Activated naive CD8-positive, alpha-beta T cell treated with anti-CD3 and anti-CD28 coated beads, Interleukin-2, amount 10 ng/mL, durations not matched to agents 7 days and 5 days (primary cell): ENCODE measurements at regions not wholly inside any gene's neighbourhood (a gene's known extent, or its start where the extent isn't known, plus 50 kb on each side); places are given as distances from the start of the nearest gene placed in this dataset.

Source experiments
- ATAC-seq: fragments of 150-1000 bp; cut with Tn5 transposase; one replicate; pipeline ENCODE4 v1.10.0; 2021; ENCODE audit warnings: low read depth, moderate library complexity
- POLR2A ChIA-PET: fragments of 350-600 bp; sonication (Branson Sonifier 250); formaldehyde crosslinking; loops from one replicate; lab custom pipeline; 2021; ENCODE audit warnings: antibody characterized with exemption; lab: Charles Lee
- DNase-seq: peaks from one replicate; pipeline ENCODE4 v3.0.0; 2021
- H3K27ac Mint-ChIP-seq: one replicate; pipeline ENCODE4 v1.8.0; 2022; ENCODE audit warnings: mild to moderate bottlenecking, mixed read lengths
- H3K27me3 Mint-ChIP-seq: one replicate; pipeline ENCODE4 v1.8.0; 2022; ENCODE audit warnings: mild to moderate bottlenecking, moderate library complexity, mixed read lengths
- H3K36me3 Mint-ChIP-seq: one replicate; pipeline ENCODE4 v1.8.0; 2021; ENCODE audit warnings: mild to moderate bottlenecking, mixed read lengths
- H3K4me1 Mint-ChIP-seq: one replicate; pipeline ENCODE4 v1.8.0; 2021; ENCODE audit warnings: mixed read lengths
- H3K4me3 Mint-ChIP-seq: one replicate; pipeline ENCODE4 v1.8.0; 2022; ENCODE audit warnings: mild to moderate bottlenecking, moderate library complexity, mixed read lengths
- H3K9me3 Mint-ChIP-seq: one replicate; pipeline ENCODE4 v1.8.0; 2021; ENCODE audit warnings: mixed read lengths

DNA sequence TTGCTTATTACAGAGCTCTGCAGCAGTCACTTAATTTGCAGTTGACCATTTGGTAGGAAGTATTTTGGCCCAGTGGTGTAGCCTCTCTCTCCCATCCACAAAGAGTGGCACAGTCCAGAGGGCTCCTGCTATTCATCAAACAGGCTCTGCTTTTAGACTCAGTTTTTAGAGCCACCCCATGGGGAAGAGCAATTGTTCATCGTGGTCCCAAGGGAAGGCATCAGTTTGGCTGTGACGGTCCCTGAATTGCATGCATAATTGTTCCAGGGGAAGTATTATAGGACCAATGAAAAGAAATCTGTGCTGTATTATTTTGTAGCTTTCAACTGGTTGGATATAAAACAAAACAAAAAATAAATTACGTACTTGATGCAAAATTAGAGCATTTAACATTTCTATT lies 799.0 kb downstream of the DACH1 start:
- no peak for ATAC-seq
- H3K36me3 Mint-ChIP-seq, result no peaks in the 10 kb centered on the region
- no peak overlapping the region for H3K27ac Mint-ChIP-seq
- H3K27me3 Mint-ChIP-seq, result no peaks in the 10 kb centered on the region
- DNase-seq, result no peak
- POLR2A ChIA-PET, result no interaction called here
- H3K4me3 Mint-ChIP-seq, result no peak overlapping the region
- peaks cover 3% of the 10 kb centered on the region for H3K9me3 Mint-ChIP-seq
- H3K4me1 Mint-ChIP-seq, result no peaks in the 10 kb centered on the region

GRCh38 chr13:71067165-71067815 lies 799.7 kb downstream of the DACH1 start:
- Mint-ChIP-seq H3K36me3 (no peaks in the 10 kb centered on the region), H3K9me3 (peaks cover 6% of the 10 kb centered on the region), H3K4me1 (no peaks in the 10 kb centered on the region), H3K27ac (no peak overlapping the region), H3K27me3 (no peaks in the 10 kb centered on the region), H3K4me3 (no peak overlapping the region)
- ATAC-seq, result no peak
- POLR2A ChIA-PET, result no interaction called here
- DNase-seq, result no peak

DNA sequence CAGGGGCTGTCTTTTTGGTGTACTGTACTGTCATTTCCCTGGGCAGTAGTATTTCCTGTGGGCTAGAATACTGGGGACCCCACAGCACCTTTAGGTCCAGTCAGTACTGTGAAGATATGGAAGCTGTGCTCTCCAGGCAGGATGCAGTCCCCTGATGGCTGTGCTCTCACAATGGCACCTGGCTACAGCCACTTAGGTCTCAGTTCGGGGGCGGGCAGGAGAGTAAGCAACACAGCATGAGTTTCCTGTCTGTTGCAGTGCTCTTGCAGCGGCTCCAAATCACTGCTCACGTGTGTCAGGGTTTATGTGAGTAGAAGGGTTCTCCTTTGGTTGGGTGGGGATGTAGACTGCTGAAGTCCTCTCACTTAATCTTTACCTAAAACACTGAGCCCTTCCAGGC lies 810.4 kb downstream of the DACH1 start:
- ATAC-seq, result no peak

GRCh38 chr13:71055644-71056043 lies 811.4 kb downstream of the DACH1 start:
- no peak for ATAC-seq
- POLR2A ChIA-PET, result no interaction called here
- Mint-ChIP-seq H3K4me3 (no peak overlapping the region), H3K4me1 (no peaks in the 10 kb centered on the region), H3K27ac (no peak overlapping the region), H3K36me3 (no peaks in the 10 kb centered on the region), H3K9me3 (peaks cover 6% of the 10 kb centered on the region), H3K27me3 (no peaks in the 10 kb centered on the region)
- no peak for DNase-seq

More for the DNA sequence above, 810.4 kb downstream of the DACH1 start:
- Mint-ChIP-seq H3K27ac (no peak overlapping the region), H3K4me3 (no peak overlapping the region), H3K4me1 (no peaks in the 10 kb centered on the region), H3K27me3 (no peaks in the 10 kb centered on the region), H3K36me3 (no peaks in the 10 kb centered on the region), H3K9me3 (peaks cover 6% of the 10 kb centered on the region)
- POLR2A ChIA-PET, result no interaction called here
- DNase-seq, result no peak

- DNase-seq (no peak), ATAC-seq (no peak)
- Mint-ChIP-seq H3K27ac (no peak overlapping the region), H3K36me3 (no peaks in the 10 kb centered on the region), H3K4me1 (no peaks in the 10 kb centered on the region), H3K9me3 (peaks cover 6% of the 10 kb centered on the region), H3K4me3 (no peak overlapping the region), H3K27me3 (no peaks in the 10 kb centered on the region)
- POLR2A ChIA-PET, result no interaction called here
These were observed 812.0 kb downstream of the DACH1 start for GRCh38 chr13:71055047-71055446.

DNA sequence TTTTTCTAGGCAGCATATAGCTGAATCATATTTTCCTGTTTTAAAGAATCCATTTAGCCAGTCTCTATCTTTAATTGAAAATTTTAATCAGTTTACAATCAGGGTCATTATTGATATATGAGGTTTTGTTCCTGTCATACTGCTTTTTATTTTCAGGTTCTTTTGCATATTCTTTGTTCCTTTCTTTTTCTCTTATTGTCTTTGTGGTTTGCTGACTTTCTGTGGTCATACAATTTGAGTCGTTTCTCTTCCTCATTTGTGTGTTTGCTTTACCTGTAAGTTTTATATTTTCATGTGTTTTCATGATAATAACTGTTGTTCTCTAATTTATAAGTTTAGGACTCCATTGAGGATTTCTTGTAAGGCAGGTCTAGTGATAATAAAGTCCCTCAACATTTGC lies 812.6 kb downstream of the DACH1 start:
- Mint-ChIP-seq H3K4me3 (no peak overlapping the region), H3K36me3 (no peaks in the 10 kb centered on the region), H3K27ac (no peak overlapping the region), H3K4me1 (no peaks in the 10 kb centered on the region), H3K27me3 (no peaks in the 10 kb centered on the region), H3K9me3 (peaks cover 6% of the 10 kb centered on the region)
- no peak for ATAC-seq
- no peak for DNase-seq
- POLR2A ChIA-PET, result no interaction called here

- H3K27me3 Mint-ChIP-seq, result no peaks in the 10 kb centered on the region
- POLR2A ChIA-PET, result no interaction called here
These were observed 815.4 kb downstream of the DACH1 start for GRCh38 chr13:71051573-71051972.

DNA sequence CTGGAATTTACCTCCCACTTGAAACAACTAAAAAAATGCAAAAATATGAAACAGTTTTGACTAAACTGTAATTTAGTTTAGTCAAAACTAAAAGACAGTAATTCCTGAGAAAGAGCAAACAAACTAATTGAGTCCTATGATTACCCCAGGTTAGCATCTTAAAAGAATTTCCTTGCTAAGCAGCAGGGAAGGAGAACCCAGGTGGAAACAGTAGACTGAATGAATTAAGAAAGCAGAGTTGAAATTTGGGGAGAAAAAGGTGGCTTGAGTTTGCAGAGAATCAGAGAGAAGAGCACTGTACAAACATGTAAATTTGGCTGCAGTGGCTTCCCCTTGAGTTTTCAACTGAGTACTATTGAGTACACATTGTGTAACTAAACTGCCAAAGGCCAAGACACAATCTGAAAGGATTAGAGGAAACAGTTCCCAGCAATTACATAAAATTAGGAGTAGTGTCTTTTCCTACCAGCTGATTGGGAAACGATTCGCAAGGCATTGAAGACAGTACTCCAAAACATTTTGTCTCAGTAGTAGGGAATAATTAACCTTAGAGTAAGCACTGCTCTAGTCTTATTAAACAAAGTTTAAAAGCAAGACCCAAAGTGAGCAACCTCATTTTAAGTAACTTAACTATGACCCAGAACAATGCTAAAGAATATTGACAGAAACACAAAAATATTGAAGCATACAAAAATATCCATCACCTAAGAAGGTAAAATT lies 820.5 kb downstream of the DACH1 start:
- H3K9me3 Mint-ChIP-seq, result no peaks in the 10 kb centered on the region
- ATAC-seq, result no peak

More at GRCh38 chr13:71051573-71051972, 815.4 kb downstream of the DACH1 start:
- no peak for ATAC-seq
- DNase-seq, result no peak
- peaks cover 6% of the 10 kb centered on the region for H3K9me3 Mint-ChIP-seq
- no peaks in the 10 kb centered on the region for H3K36me3 Mint-ChIP-seq
- H3K4me1 Mint-ChIP-seq, result no peaks in the 10 kb centered on the region
- no peak overlapping the region for H3K27ac Mint-ChIP-seq
- no peak overlapping the region for H3K4me3 Mint-ChIP-seq

DNA sequence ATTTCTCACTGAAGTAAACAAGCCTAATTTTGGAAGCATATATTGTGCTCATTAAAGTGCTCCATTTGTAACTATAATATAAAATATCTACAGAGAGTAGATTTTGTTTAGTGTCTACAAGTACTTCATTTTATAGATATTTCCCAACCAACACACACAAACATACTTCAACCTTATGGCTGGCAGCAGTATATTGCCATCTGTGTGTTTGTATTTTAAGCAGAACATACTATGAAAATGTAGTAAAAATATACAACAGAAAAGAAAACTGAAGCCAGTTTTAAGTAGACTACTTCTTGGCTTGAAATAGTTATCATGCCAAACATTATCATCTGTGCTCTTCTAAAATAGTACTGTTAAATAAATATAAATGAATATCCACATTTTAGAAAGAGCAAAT lies 821.9 kb downstream of the DACH1 start:
- Mint-ChIP-seq H3K4me1 (no peaks in the 10 kb centered on the region), H3K27me3 (no peaks in the 10 kb centered on the region), H3K9me3 (no peaks in the 10 kb centered on the region), H3K36me3 (no peaks in the 10 kb centered on the region), H3K4me3 (no peak overlapping the region), H3K27ac (no peak overlapping the region)
- ATAC-seq (no peak), DNase-seq (no peak)
- POLR2A ChIA-PET, result no interaction called here

More for the DNA sequence above, 820.5 kb downstream of the DACH1 start:
- no peak for DNase-seq
- Mint-ChIP-seq H3K36me3 (no peaks in the 10 kb centered on the region), H3K27ac (no peak overlapping the region), H3K4me3 (no peak overlapping the region), H3K4me1 (no peaks in the 10 kb centered on the region), H3K27me3 (no peaks in the 10 kb centered on the region)
- POLR2A ChIA-PET, result no interaction called here

- no peak for DNase-seq
- no peaks in the 10 kb centered on the region for H3K4me1 Mint-ChIP-seq
- no peaks in the 10 kb centered on the region for H3K27me3 Mint-ChIP-seq
- H3K36me3 Mint-ChIP-seq, result no peaks in the 10 kb centered on the region
- H3K9me3 Mint-ChIP-seq, result peaks cover 1% of the 10 kb centered on the region
- no peak for ATAC-seq
- H3K27ac Mint-ChIP-seq, result no peak overlapping the region
- POLR2A ChIA-PET, result no interaction called here
- no peak overlapping the region for H3K4me3 Mint-ChIP-seq
These were observed 827.6 kb downstream of the DACH1 start for GRCh38 chr13:71039440-71039839.

GRCh38 chr13:71034018-71034417 lies 833.0 kb downstream of the DACH1 start:
- Mint-ChIP-seq H3K9me3 (peaks cover 1% of the 10 kb centered on the region), H3K4me3 (no peak overlapping the region), H3K27me3 (no peaks in the 10 kb centered on the region), H3K36me3 (no peaks in the 10 kb centered on the region), H3K27ac (no peak overlapping the region), H3K4me1 (no peaks in the 10 kb centered on the region)
- ATAC-seq (no peak), DNase-seq (no peak)
- POLR2A ChIA-PET, result no interaction called here

GRCh38 chr13:71033026-71033425 lies 834.0 kb downstream of the DACH1 start:
- Mint-ChIP-seq H3K4me1 (no peaks in the 10 kb centered on the region), H3K27ac (no peak overlapping the region), H3K27me3 (no peaks in the 10 kb centered on the region), H3K4me3 (no peak overlapping the region), H3K36me3 (no peaks in the 10 kb centered on the region), H3K9me3 (peaks cover 2% of the 10 kb centered on the region)
- POLR2A ChIA-PET, result no interaction called here
- DNase-seq, result no peak
- no peak for ATAC-seq

DNA sequence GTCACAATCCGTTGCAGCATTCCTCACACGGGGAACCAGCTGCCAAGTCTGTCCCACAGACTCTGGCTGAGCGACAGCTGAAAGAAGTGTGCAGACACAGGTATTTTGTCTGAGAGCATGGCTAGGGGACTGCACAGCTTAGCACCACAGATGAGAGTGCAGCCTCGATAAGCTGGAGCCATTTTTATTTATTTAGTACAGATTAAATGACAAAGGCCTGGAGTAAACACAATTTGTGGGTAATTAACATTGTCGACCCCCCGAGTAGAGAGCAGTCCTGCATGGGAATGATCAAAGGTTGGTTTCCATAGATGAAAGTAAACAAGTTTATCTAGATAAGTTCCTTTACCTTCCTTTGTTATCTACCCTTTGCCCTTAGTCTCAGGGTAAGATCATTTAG lies 836.2 kb downstream of the DACH1 start:
- no peaks in the 10 kb centered on the region for H3K27me3 Mint-ChIP-seq
- H3K4me1 Mint-ChIP-seq, result no peaks in the 10 kb centered on the region
- H3K36me3 Mint-ChIP-seq, result no peaks in the 10 kb centered on the region
- no peak overlapping the region for H3K4me3 Mint-ChIP-seq
- no peak for DNase-seq
- POLR2A ChIA-PET, result no interaction called here
- H3K27ac Mint-ChIP-seq, result no peak overlapping the region
- no peak for ATAC-seq
- peaks cover 2% of the 10 kb centered on the region for H3K9me3 Mint-ChIP-seq

- Mint-ChIP-seq H3K4me3 (no peak overlapping the region), H3K27ac (no peak overlapping the region), H3K36me3 (no peaks in the 10 kb centered on the region), H3K4me1 (no peaks in the 10 kb centered on the region), H3K9me3 (peaks cover 2% of the 10 kb centered on the region), H3K27me3 (no peaks in the 10 kb centered on the region)
- POLR2A ChIA-PET, result no interaction called here
- no peak for ATAC-seq
- DNase-seq, result no peak
These were observed 838.1 kb downstream of the DACH1 start for GRCh38 chr13:71028884-71029283.
